Suprapubic skin (tissue), 4 donors: ENCODE measurements at regions not wholly inside any gene's neighbourhood (a gene's known extent, or its start where the extent isn't known, plus 50 kb on each side); places are given as distances from the start of the nearest gene placed in this dataset.

Source experiments
- DNase-seq, 2 donors: peaks; one replicate each; pipeline ENCODE4 v3.0.0-alpha.2; 2019; ENCODE audit warnings: low spot score in 2 of 2
- H3K27ac ChIP-seq: fragments of 200-600 bp; sonication (generic); one replicate; pipeline ENCODE4 v1.5.1; 2019
- H3K27me3 ChIP-seq: fragments of 200-600 bp; sonication (generic); one replicate; pipeline ENCODE4 v1.5.1; 2019
- H3K36me3 ChIP-seq: fragments of 200-600 bp; sonication (generic); one replicate; pipeline ENCODE4 v1.5.1; 2019
- H3K4me1 ChIP-seq: fragments of 200-600 bp; sonication (generic); one replicate; pipeline ENCODE4 v1.5.1; 2019
- H3K4me3 ChIP-seq: fragments of 200-600 bp; sonication (generic); one replicate; pipeline ENCODE4 v1.5.1; 2019; ENCODE audit warnings: mild to moderate bottlenecking
- H3K9me3 ChIP-seq: fragments of 200-600 bp; sonication (generic); one replicate; pipeline ENCODE4 v1.5.1; 2019
- CTCF ChIP-seq, 2 donors: fragments of 200-600 bp in 1 of 2; fragments of 450-650 bp in 1 of 2; sonication (generic) in 1 of 2; IDR thresholded peaks; one replicate each; pipeline ENCODE4 v1.5.1; 2016 to 2019; ENCODE audit warnings: antibody characterized with exemption in 2 of 2, mild to moderate bottlenecking in 1 of 2, moderate library complexity in 1 of 2
- EP300 ChIP-seq: sonication (generic); formaldehyde crosslinking; IDR thresholded peaks from one replicate; pipeline ENCODE4 v1.6.1; 2017; ENCODE audit warnings: antibody characterized with exemption
- POLR2A ChIP-seq, 2 donors: fragments of 450-650 bp; IDR thresholded peaks; one replicate each; pipeline ENCODE4 v1.6.1; 2017; ENCODE audit warnings: antibody characterized with exemption in 2 of 2, mild to moderate bottlenecking in 2 of 2, moderate library complexity in 2 of 2
- POLR2AphosphoS5 ChIP-seq, 3 donors: sonication (generic); formaldehyde crosslinking; IDR thresholded peaks; one replicate each; pipeline ENCODE4 v1.6.1; 2017; ENCODE audit warnings: antibody characterized with exemption in 3 of 3
- WGBS: methylation state at CpG from one replicate; pipeline ENCODE4 v1.1.5; 2018; 5-methylcytosine and 5-hydroxymethylcytosine counted together

- H3K27ac ChIP-seq = no peak overlapping the region
- DNase-seq = no peak
- no peaks in the 10 kb centered on the region for H3K36me3 ChIP-seq
- no peak overlapping the region for H3K4me3 ChIP-seq
- no peaks in the 10 kb centered on the region for H3K27me3 ChIP-seq
- H3K4me1 ChIP-seq = no peaks in the 10 kb centered on the region
- no peak for TF ChIP-seq EP300
- no peak for TF ChIP-seq CTCF (IDR thresholded peaks at IDR 0.05)
- TF ChIP-seq POLR2AphosphoS5 (IDR thresholded peaks at IDR 0.05) = no peak
- TF ChIP-seq POLR2A (IDR thresholded peaks at IDR 0.05) = no peak
- 30% methylated on average over 1 of the region's 2 CpGs for WGBS
- H3K9me3 ChIP-seq = no peaks in the 10 kb centered on the region
Observed at GRCh38 chr2:235312571-235312970, 181.3 kb upstream of the AGAP1 start.

GRCh38 chr2:235314371-235314930 is 179.4 kb upstream of the AGAP1 start:
- no peak for TF ChIP-seq CTCF (IDR thresholded peaks at IDR 0.05)
- no peak for TF ChIP-seq EP300
- TF ChIP-seq POLR2A (IDR thresholded peaks at IDR 0.05) = no peak
- no peak for TF ChIP-seq POLR2AphosphoS5 (IDR thresholded peaks at IDR 0.05)
- no peaks in the 10 kb centered on the region for H3K4me1 ChIP-seq
- 88% methylated on average over 10 of the region's 11 CpGs for WGBS

GRCh38 chr2:235319095-235319494 is 174.7 kb upstream of the AGAP1 start:
- H3K27ac ChIP-seq = no peak overlapping the region
- no peak overlapping the region for H3K4me3 ChIP-seq
- DNase-seq = no peak
- no peaks in the 10 kb centered on the region for H3K4me1 ChIP-seq
- no peak for TF ChIP-seq CTCF (IDR thresholded peaks at IDR 0.05)
- TF ChIP-seq POLR2A (IDR thresholded peaks at IDR 0.05) = no peak
- no peak for TF ChIP-seq EP300
- no peak for TF ChIP-seq POLR2AphosphoS5 (IDR thresholded peaks at IDR 0.05)
- no peaks in the 10 kb centered on the region for H3K9me3 ChIP-seq
- H3K27me3 ChIP-seq = peaks cover 18% of the 10 kb centered on the region
- WGBS = 67% methylated on average over 4 of the region's 4 CpGs
- H3K36me3 ChIP-seq = no peaks in the 10 kb centered on the region

More at GRCh38 chr2:235314371-235314930, 179.4 kb upstream of the AGAP1 start:
- DNase-seq = no peak
- no peaks in the 10 kb centered on the region for H3K36me3 ChIP-seq
- H3K4me3 ChIP-seq = no peak overlapping the region
- H3K9me3 ChIP-seq = no peaks in the 10 kb centered on the region
- H3K27me3 ChIP-seq = no peaks in the 10 kb centered on the region
- no peak overlapping the region for H3K27ac ChIP-seq

- peak in 1 of 2 donors; percentile 29 for DNase-seq
- Histone ChIP-seq H3K27me3 (peaks cover 26% of the 10 kb centered on the region), H3K4me3 (no peak overlapping the region), H3K9me3 (no peaks in the 10 kb centered on the region), H3K4me1 (no peaks in the 10 kb centered on the region), H3K36me3 (no peaks in the 10 kb centered on the region), H3K27ac (no peak overlapping the region)
- TF ChIP-seq POLR2A (IDR thresholded peaks at IDR 0.05) = no peak
- no peak for TF ChIP-seq EP300
- no peak for TF ChIP-seq POLR2AphosphoS5 (IDR thresholded peaks at IDR 0.05)
- TF ChIP-seq CTCF (IDR thresholded peaks at IDR 0.05) = no peak
- 89% methylated on average over 9 of the region's 9 CpGs for WGBS
Observed at GRCh38 chr2:235320326-235320725, 173.5 kb upstream of the AGAP1 start.

GRCh38 chr2:235324324-235324723 is 169.5 kb upstream of the AGAP1 start:
- no peak for TF ChIP-seq EP300
- TF ChIP-seq POLR2AphosphoS5 (IDR thresholded peaks at IDR 0.05) = no peak
- no peak for TF ChIP-seq CTCF (IDR thresholded peaks at IDR 0.05)
- TF ChIP-seq POLR2A (IDR thresholded peaks at IDR 0.05) = no peak
- WGBS = 33% methylated on average over 9 of the region's 9 CpGs
- Histone ChIP-seq H3K27ac (no peak overlapping the region), H3K9me3 (no peaks in the 10 kb centered on the region), H3K4me1 (no peaks in the 10 kb centered on the region), H3K27me3 (peaks cover 33% of the 10 kb centered on the region), H3K4me3 (no peak overlapping the region), H3K36me3 (no peaks in the 10 kb centered on the region)
- no peak for DNase-seq
